ENCODE measurements at regions not wholly inside any gene's neighbourhood (a gene's known extent, or its start where the extent isn't known, plus 50 kb on each side); places are given as distances from the start of the nearest gene placed in this dataset.

- TF ChIP-seq, protein P1, sequence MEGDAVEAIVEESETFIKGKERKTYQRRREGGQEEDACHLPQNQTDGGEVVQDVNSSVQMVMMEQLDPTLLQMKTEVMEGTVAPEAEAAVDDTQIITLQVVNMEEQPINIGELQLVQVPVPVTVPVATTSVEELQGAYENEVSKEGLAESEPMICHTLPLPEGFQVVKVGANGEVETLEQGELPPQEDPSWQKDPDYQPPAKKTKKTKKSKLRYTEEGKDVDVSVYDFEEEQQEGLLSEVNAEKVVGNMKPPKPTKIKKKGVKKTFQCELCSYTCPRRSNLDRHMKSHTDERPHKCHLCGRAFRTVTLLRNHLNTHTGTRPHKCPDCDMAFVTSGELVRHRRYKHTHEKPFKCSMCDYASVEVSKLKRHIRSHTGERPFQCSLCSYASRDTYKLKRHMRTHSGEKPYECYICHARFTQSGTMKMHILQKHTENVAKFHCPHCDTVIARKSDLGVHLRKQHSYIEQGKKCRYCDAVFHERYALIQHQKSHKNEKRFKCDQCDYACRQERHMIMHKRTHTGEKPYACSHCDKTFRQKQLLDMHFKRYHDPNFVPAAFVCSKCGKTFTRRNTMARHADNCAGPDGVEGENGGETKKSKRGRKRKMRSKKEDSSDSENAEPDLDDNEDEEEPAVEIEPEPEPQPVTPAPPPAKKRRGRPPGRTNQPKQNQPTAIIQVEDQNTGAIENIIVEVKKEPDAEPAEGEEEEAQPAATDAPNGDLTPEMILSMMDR (IDR thresholded peaks at IDR 0.05; ENCODE audit: low read depth, low read length, missing input control) = no peak
- TF ChIP-seq, protein P2, sequence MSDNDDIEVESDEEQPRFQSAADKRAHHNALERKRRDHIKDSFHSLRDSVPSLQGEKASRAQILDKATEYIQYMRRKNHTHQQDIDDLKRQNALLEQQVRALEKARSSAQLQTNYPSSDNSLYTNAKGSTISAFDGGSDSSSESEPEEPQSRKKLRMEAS (IDR thresholded peaks at IDR 0.05) = no peak
- TF ChIP-seq RAD21 (IDR thresholded peaks at IDR 0.05) = no peak
- TF ChIP-seq SP1 (IDR thresholded peaks at IDR 0.05) = no peak
- no peak for TF ChIP-seq JUND (IDR thresholded peaks at IDR 0.05)
- TF ChIP-seq, protein P3, sequence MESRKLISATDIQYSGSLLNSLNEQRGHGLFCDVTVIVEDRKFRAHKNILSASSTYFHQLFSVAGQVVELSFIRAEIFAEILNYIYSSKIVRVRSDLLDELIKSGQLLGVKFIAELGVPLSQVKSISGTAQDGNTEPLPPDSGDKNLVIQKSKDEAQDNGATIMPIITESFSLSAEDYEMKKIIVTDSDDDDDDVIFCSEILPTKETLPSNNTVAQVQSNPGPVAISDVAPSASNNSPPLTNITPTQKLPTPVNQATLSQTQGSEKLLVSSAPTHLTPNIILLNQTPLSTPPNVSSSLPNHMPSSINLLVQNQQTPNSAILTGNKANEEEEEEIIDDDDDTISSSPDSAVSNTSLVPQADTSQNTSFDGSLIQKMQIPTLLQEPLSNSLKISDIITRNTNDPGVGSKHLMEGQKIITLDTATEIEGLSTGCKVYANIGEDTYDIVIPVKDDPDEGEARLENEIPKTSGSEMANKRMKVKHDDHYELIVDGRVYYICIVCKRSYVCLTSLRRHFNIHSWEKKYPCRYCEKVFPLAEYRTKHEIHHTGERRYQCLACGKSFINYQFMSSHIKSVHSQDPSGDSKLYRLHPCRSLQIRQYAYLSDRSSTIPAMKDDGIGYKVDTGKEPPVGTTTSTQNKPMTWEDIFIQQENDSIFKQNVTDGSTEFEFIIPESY (IDR thresholded peaks at IDR 0.05) = no peak
- TF ChIP-seq TAF1 (conservative IDR thresholded peaks at IDR 0.05) = no peak
Observed at GRCh38 chr2:7906431-7906830, 775.4 kb upstream of the ID2 start.
